Loucy (cell line): ENCODE measurements at regions not wholly inside any gene's neighbourhood (a gene's known extent, or its start where the extent isn't known, plus 50 kb on each side); places are given as distances from the start of the nearest gene placed in this dataset.

ENCODE experiments used
- H2AFZ ChIP-seq: fragments of 200-600 bp; sonication (generic); 2 replicates; pipeline ENCODE4 v1.6.0; 2016; ENCODE audit warnings: antibody characterized with exemption, mild to moderate bottlenecking, low read length, moderate library complexity
- H3F3A ChIP-seq: fragments of 200-600 bp; 2 replicates; pipeline ENCODE4 v1.6.0; 2016; ENCODE audit warnings: antibody characterized with exemption, low read depth, mild to moderate bottlenecking
- H3K27me3 ChIP-seq: fragments of 200-600 bp; sonication (generic); 2 replicates; pipeline ENCODE4 v1.6.1; 2014; ENCODE audit warnings: low read length, mild to moderate bottlenecking; ENCODE audit not compliant: insufficient read depth, poor library complexity, severe bottlenecking
- H3K36me3 ChIP-seq: fragments of 200-600 bp; sonication (generic); 2 replicates; pipeline ENCODE4 v1.6.1; 2016; ENCODE audit warnings: low read length; ENCODE audit not compliant: insufficient read depth
- H3K4me1 ChIP-seq: fragments of 200-600 bp; sonication (generic); 2 replicates; pipeline ENCODE4 v1.5.1; 2014; ENCODE audit warnings: low read length, mild to moderate bottlenecking; ENCODE audit not compliant: insufficient read depth, poor library complexity, severe bottlenecking
- H3K4me2 ChIP-seq: fragments of 200-600 bp; sonication (generic); 2 replicates; pipeline ENCODE4 v1.6.0; 2014; ENCODE audit warnings: antibody characterized with exemption, low read length, low read depth, mild to moderate bottlenecking; ENCODE audit not compliant: poor library complexity, severe bottlenecking
- H3K4me3 ChIP-seq: fragments of 200-600 bp; sonication (generic); 2 replicates; pipeline ENCODE4 v1.5.1; 2014; ENCODE audit warnings: low read length, mild to moderate bottlenecking, mixed read lengths; ENCODE audit not compliant: poor library complexity, severe bottlenecking
- H3K79me2 ChIP-seq: fragments of 200-600 bp; sonication (generic); 2 replicates; pipeline ENCODE4 v1.6.1; 2014; ENCODE audit warnings: low read length; ENCODE audit not compliant: insufficient read depth
- H3K9ac ChIP-seq: fragments of 200-600 bp; sonication (generic); 2 replicates; pipeline ENCODE4 v1.6.0; 2014; ENCODE audit warnings: mild to moderate bottlenecking, low read depth, low read length, moderate library complexity; ENCODE audit not compliant: poor library complexity, severe bottlenecking
- H3K9me2 ChIP-seq: fragments of 200-600 bp; sonication (generic); replicated peaks from 2 replicates; pipeline ENCODE4 v1.6.1; 2016; ENCODE audit warnings: low read depth, low read length, mixed read lengths
- H3K9me3 ChIP-seq: fragments of 200-600 bp; sonication (generic); 2 replicates; pipeline ENCODE4 v1.6.1; 2014; ENCODE audit warnings: mild to moderate bottlenecking, antibody characterized with exemption, low read length, low read depth; ENCODE audit not compliant: insufficient read depth
- H4K20me1 ChIP-seq: fragments of 200-600 bp; sonication (generic); 2 replicates; pipeline ENCODE4 v1.6.0; 2014; ENCODE audit warnings: antibody characterized with exemption, low read length, mild to moderate bottlenecking; ENCODE audit not compliant: insufficient read depth, poor library complexity, severe bottlenecking
- EZH2phosphoT487 ChIP-seq: fragments of 200-600 bp; IDR thresholded peaks from 2 replicates; pipeline ENCODE4 v1.6.1; 2018; ENCODE audit warnings: antibody characterized with exemption, mild to moderate bottlenecking, moderate library complexity, borderline replicate concordance
- TF ChIP-seq, protein P1 (sequence below): fragments of 200-600 bp; sonication (generic); conservative IDR thresholded peaks from 2 replicates; pipeline ENCODE4 v1.5.1; 2014; ENCODE audit warnings: mild to moderate bottlenecking, antibody characterized with exemption, low read length

DNA sequence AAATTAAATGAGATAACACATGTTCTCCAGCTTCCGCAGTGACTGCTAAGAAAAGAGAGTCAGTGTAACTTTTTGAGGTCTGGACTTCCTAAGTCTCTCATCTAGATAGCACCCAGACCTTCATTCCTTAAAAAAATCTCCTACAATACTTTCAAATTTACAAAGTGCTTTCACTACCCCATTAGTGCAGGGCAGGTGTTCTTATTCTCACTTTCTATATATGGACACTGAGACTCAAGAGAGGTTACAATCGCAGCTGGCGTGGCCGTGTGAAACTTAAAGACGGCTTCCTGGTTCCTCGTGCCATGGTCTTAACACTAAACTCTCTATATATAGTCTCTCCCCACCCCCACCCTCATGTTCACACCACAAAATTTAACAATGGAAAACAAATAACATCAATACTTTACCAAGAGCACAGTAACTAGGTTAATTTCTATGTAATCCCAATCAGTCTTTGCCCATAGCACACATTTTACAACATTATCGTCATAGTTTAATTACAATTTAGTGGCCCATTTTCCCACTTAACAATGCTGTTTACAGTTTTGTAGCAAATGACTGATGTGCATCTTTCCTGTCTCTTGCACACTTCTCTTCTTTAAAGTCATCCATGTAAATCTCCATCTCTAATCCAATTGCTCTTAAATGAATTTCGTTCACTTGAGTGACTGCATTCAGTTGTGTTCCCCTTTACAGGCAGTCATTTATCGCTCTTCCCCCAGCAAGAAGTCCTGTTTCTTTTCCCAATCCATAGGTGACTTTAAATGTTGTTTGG lies 78.8 kb upstream of the ARID1B start:
- TF ChIP-seq, protein P1, sequence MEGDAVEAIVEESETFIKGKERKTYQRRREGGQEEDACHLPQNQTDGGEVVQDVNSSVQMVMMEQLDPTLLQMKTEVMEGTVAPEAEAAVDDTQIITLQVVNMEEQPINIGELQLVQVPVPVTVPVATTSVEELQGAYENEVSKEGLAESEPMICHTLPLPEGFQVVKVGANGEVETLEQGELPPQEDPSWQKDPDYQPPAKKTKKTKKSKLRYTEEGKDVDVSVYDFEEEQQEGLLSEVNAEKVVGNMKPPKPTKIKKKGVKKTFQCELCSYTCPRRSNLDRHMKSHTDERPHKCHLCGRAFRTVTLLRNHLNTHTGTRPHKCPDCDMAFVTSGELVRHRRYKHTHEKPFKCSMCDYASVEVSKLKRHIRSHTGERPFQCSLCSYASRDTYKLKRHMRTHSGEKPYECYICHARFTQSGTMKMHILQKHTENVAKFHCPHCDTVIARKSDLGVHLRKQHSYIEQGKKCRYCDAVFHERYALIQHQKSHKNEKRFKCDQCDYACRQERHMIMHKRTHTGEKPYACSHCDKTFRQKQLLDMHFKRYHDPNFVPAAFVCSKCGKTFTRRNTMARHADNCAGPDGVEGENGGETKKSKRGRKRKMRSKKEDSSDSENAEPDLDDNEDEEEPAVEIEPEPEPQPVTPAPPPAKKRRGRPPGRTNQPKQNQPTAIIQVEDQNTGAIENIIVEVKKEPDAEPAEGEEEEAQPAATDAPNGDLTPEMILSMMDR: no peak

DNA sequence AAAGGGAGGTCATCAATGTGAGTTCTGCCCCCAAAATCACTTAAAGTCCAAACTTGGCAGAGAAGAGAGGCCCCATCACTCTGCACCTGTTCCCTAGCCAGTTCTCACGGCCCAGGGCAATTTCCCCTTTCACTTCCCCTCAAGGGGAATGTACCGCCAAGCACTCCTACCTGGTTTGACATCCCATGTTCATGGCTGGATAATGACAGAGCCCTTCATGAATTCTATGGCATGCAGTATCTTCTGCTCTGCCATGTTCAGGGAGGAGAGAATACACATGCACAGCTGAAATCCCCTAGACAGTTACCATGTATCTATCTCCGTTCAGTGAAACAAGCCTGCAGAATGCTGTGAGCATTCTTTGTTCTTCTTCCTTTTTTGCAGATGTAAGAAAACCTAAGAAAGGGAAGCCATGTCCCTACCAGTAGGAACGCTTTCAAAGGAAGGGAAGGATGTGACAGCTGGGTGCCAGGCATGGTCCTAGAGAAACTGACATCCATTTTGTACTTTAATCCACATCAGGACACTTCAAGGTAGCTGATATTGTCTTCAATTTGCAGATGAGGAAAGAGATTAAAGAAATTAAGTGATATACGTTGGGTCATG lies 79.8 kb upstream of the ARID1B start:
- no peaks in the 10 kb centered on the region for H3K4me1 ChIP-seq

More for the DNA sequence above, 78.8 kb upstream of the ARID1B start:
- no peaks in the 10 kb centered on the region for H3F3A ChIP-seq
- H3K4me2 ChIP-seq: no peak overlapping the region
- no peaks in the 10 kb centered on the region for H3K9me3 ChIP-seq
- H2AFZ ChIP-seq: no peak overlapping the region
- H3K36me3 ChIP-seq: no peaks in the 10 kb centered on the region
- H3K79me2 ChIP-seq: no peaks in the 10 kb centered on the region
- H3K27me3 ChIP-seq: no peaks in the 10 kb centered on the region
- no peaks in the 10 kb centered on the region for H3K9me2 ChIP-seq
- H3K4me3 ChIP-seq: no peak overlapping the region
- H3K9ac ChIP-seq: no peak overlapping the region
- H4K20me1 ChIP-seq: no peaks in the 10 kb centered on the region
- no peaks in the 10 kb centered on the region for H3K4me1 ChIP-seq

DNA sequence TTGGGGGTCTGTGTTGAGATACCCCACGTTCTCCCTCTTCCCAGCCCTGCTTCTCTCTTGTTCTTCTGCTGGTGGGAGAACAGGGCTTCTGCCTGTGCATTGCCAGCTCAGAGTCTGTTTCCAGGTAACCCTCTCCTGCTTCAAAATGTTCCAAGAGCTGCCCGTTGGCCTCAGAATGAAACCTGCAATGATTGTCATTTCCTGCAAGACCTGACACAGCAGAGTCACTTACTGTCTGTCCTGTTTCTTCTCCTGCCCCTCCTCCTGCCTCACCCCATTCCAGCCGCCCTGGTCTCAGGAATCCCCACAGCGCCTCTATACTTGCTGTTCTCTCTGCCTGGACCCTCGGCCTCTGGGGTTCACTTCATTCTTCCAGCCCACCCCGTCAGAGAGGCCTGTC lies 81.4 kb upstream of the ARID1B start:
- Histone ChIP-seq H3K9ac (no peak overlapping the region), H2AFZ (no peak overlapping the region), H3K36me3 (no peaks in the 10 kb centered on the region), H3F3A (no peaks in the 10 kb centered on the region), H4K20me1 (no peaks in the 10 kb centered on the region), H3K4me3 (no peak overlapping the region), H3K79me2 (no peaks in the 10 kb centered on the region), H3K4me1 (no peaks in the 10 kb centered on the region), H3K27me3 (no peaks in the 10 kb centered on the region), H3K4me2 (no peak overlapping the region), H3K9me3 (no peaks in the 10 kb centered on the region), H3K9me2 (no peaks in the 10 kb centered on the region)
- TF ChIP-seq, protein P1: no peak
- no peak for TF ChIP-seq EZH2phosphoT487

More for the DNA sequence above, 79.8 kb upstream of the ARID1B start:
- Histone ChIP-seq H3K4me3 (no peak overlapping the region), H3K9me3 (no peaks in the 10 kb centered on the region), H2AFZ (no peak overlapping the region), H3K27me3 (no peaks in the 10 kb centered on the region), H3F3A (no peaks in the 10 kb centered on the region), H3K9me2 (no peaks in the 10 kb centered on the region), H3K36me3 (no peaks in the 10 kb centered on the region), H4K20me1 (no peaks in the 10 kb centered on the region), H3K9ac (no peak overlapping the region), H3K4me2 (no peak overlapping the region), H3K79me2 (no peaks in the 10 kb centered on the region)
- TF ChIP-seq, protein P1: no peak
- TF ChIP-seq EZH2phosphoT487: no peak
